ENCODE measurements at regions not wholly inside any gene's neighbourhood (a gene's known extent, or its start where the extent isn't known, plus 50 kb on each side); places are given as distances from the start of the nearest gene placed in this dataset.
"Not testable (repeated sequence)": the region's sequence is repeated elsewhere in the genome, so short reads cannot be mapped to it uniquely, and the experiment has no call there.

DNA sequence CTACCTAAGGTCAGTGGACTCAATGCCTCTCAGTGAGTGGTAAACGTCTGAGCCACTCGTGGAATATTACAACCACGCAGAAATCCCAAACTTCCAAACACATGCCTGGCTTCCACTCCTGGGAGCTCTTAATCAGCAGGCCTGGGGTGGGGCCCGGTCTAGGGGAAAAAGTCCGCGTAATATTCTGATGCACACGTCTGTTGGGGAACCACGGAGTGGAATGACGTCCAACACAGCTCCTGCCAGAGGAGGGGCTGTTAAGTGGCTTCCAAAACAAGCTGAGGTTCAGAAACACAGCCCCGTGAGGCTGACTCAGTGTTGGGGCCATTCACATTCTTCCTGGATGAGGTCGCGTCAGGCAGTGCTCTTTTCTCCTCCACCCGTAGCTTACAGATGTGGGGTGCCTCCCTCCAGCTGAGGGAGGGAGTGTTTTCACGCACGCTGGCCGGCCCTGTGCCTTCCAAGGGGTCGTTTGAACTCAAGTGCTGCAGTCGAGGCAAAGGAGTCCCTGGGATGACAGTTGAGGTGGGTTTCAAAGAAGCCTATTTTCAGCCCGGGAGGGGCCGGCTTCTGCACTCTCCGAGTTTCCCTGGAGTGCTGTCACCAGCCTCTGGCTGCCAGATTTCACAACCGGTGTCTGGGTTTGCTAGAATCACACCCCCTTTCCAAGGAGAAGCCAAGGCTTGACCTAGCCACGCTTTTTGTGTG lies 73.1 kb downstream of the ACKR3 start:
- Histone ChIP-seq H3K4me3 (ENCODE audit: low read depth in 1 of 2, low read length in 2 of 2) (peak overlapping the region in 1 of 2 donors; percentile 9), H3K9me3 (ENCODE audit: low read length) (no peaks in the 10 kb centered on the region), H3K27me3 (ENCODE audit: control insufficient read depth in 1 of 2, insufficient read depth in 2 of 2, low read length in 2 of 2) (no peaks in the 10 kb centered on the region), H3K4me1 (ENCODE audit: insufficient read depth, low read length) (peaks cover 19% of the 10 kb centered on the region), H3K9ac (ENCODE audit: low read length) (no peak overlapping the region), H3K27ac (ENCODE audit: low read depth, low read length) (peak overlapping the region; percentile 75), H3K36me3 (ENCODE audit: insufficient read depth, low read length) (no peaks in the 10 kb centered on the region)

DNA sequence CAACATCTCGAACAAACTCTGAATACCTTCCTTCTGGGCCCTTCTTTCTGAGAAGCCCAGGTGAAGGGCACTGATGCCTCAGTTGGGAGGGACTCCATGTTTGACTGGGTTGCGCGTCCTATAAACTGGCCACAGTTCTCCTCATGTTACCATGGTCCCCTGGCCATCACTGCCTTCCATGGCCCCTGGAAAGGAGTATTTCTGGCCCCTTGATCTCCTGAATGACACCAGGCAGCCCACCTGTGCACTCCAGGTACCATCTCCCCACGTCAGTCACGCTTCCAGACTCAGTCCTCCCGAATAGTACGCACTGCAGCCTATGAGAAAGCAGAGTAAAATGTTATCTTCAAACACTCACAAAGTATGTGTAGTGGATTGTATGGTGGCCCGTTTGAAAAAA lies 73.9 kb downstream of the ACKR3 start:
- Histone ChIP-seq H3K9me3 (ENCODE audit: low read length) (no peaks in the 10 kb centered on the region), H3K9ac (ENCODE audit: low read length) (no peak overlapping the region), H3K4me3 (ENCODE audit: low read depth in 1 of 2, low read length in 2 of 2) (peak overlapping the region in 1 of 2 donors; percentile 9), H3K4me1 (ENCODE audit: insufficient read depth, low read length) (peaks cover 19% of the 10 kb centered on the region), H3K27ac (ENCODE audit: low read depth, low read length) (peak overlapping the region; percentile 75), H3K27me3 (ENCODE audit: control insufficient read depth in 1 of 2, insufficient read depth in 2 of 2, low read length in 2 of 2) (no peaks in the 10 kb centered on the region), H3K36me3 (ENCODE audit: insufficient read depth, low read length) (no peaks in the 10 kb centered on the region)

DNA sequence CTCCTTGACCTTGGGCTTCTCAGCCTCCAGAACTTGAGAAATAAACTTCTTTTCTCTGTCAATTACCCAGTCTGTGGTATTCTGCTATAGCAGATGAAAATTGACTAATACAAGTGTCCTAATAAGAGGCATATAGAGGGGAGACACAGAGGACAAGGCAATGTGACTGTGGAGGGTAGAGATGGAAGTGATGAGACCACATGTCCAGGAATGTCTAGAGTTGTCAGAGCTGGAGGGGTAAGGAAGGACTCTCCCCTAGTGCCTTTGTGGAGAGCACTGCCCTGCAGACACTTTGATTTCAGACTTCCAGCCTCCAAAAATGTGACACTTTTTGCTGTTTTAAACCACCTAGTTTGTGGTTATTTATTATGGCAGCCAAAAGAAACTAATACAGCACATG lies 74.4 kb downstream of the ACKR3 start:
- no peaks in the 10 kb centered on the region for H3K9me3 ChIP-seq (ENCODE audit: low read length)
- H3K27me3 ChIP-seq (ENCODE audit: control insufficient read depth in 1 of 2, insufficient read depth in 2 of 2, low read length in 2 of 2) = no peaks in the 10 kb centered on the region
- no peaks in the 10 kb centered on the region for H3K36me3 ChIP-seq (ENCODE audit: insufficient read depth, low read length)
- H3K4me1 ChIP-seq (ENCODE audit: insufficient read depth, low read length) = peaks cover 19% of the 10 kb centered on the region
- no peak overlapping the region for H3K9ac ChIP-seq (ENCODE audit: low read length)
- no peak overlapping the region for H3K4me3 ChIP-seq (ENCODE audit: low read depth in 1 of 2, low read length in 2 of 2)
- no peak overlapping the region for H3K27ac ChIP-seq (ENCODE audit: low read depth, low read length)

DNA sequence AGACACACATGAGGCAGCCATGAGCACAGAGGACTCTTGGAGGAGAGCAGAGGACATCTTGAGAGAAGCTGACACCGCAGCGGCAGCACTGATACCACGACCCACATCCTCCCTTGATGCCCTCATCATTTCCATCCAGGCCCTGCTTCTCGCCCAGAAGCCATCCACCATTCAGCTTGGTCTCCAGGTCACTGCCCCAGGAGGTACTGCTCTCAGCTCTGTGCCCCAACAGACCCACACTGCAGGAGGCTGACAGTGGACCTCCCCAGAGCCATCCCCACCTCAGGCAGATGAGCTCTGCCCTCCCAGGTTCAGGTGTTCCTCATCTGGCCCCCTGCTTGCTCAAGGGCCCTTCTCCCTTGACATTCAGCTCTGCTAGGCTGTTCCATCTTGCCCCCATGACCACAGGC lies 74.9 kb downstream of the ACKR3 start:
- H3K27ac ChIP-seq (ENCODE audit: low read depth, low read length) = no peak overlapping the region
- no peaks in the 10 kb centered on the region for H3K36me3 ChIP-seq (ENCODE audit: insufficient read depth, low read length)
- no peaks in the 10 kb centered on the region for H3K9me3 ChIP-seq (ENCODE audit: low read length)
- H3K27me3 ChIP-seq (ENCODE audit: control insufficient read depth in 1 of 2, insufficient read depth in 2 of 2, low read length in 2 of 2) = no peaks in the 10 kb centered on the region
- H3K9ac ChIP-seq (ENCODE audit: low read length) = no peak overlapping the region
- no peak overlapping the region for H3K4me3 ChIP-seq (ENCODE audit: low read depth in 1 of 2, low read length in 2 of 2)
- H3K4me1 ChIP-seq (ENCODE audit: insufficient read depth, low read length) = peaks cover 19% of the 10 kb centered on the region

DNA sequence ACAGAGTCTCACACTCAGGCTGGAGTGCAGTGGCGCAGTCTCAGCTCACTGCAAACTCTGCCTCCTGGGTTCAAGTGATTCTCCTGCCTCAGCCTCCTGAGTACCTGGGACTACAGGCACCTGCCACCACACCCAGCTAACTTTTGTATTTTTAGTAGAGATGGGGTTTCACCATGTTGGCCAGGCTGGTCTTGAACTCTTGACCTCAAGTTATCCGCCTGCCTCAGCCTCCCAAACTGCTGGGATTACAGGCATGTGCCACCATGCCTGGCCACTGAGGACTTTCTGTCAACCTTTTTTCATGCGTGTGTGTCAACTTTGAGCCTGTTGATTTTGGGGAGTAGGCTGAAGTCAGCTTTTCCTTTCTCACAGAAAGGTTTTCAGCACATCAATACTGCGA lies 75.5 kb downstream of the ACKR3 start:
- H3K27ac ChIP-seq (ENCODE audit: low read depth, low read length); H3K9ac ChIP-seq (ENCODE audit: low read length); H3K4me3 ChIP-seq (ENCODE audit: low read depth in 1 of 2, low read length in 2 of 2); H3K27me3 ChIP-seq (ENCODE audit: control insufficient read depth in 1 of 2, insufficient read depth in 2 of 2, low read length in 2 of 2); H3K9me3 ChIP-seq (ENCODE audit: low read length); H3K36me3 ChIP-seq (ENCODE audit: insufficient read depth, low read length): not testable (repeated sequence)
- peaks cover 19% of the 10 kb centered on the region for H3K4me1 ChIP-seq (ENCODE audit: insufficient read depth, low read length)

DNA sequence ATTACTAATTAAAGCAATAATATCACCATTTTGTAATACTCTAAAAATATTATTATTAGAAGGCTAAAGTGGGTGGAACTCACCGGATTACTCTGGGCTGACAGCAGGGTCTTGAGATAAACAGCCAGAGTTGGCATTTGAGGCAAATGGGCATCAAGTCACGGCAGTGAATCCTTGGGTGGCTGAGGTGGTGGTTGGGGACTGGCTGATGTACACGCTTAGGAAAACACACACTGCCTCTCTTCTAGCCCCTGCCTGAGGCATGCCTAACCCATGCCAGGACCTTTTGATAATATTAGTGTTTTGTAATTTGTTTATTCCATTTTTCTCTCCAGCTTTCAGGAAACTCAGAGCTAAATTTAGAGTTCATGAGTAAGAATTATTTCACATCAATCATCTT lies 76.8 kb downstream of the ACKR3 start:
- Histone ChIP-seq H3K4me3 (ENCODE audit: low read depth in 1 of 2, low read length in 2 of 2) (no peak overlapping the region), H3K9ac (ENCODE audit: low read length) (no peak overlapping the region), H3K36me3 (ENCODE audit: insufficient read depth, low read length) (no peaks in the 10 kb centered on the region), H3K27me3 (ENCODE audit: control insufficient read depth in 1 of 2, insufficient read depth in 2 of 2, low read length in 2 of 2) (no peaks in the 10 kb centered on the region), H3K27ac (ENCODE audit: low read depth, low read length) (no peak overlapping the region), H3K4me1 (ENCODE audit: insufficient read depth, low read length) (peaks cover 19% of the 10 kb centered on the region), H3K9me3 (ENCODE audit: low read length) (no peaks in the 10 kb centered on the region)

DNA sequence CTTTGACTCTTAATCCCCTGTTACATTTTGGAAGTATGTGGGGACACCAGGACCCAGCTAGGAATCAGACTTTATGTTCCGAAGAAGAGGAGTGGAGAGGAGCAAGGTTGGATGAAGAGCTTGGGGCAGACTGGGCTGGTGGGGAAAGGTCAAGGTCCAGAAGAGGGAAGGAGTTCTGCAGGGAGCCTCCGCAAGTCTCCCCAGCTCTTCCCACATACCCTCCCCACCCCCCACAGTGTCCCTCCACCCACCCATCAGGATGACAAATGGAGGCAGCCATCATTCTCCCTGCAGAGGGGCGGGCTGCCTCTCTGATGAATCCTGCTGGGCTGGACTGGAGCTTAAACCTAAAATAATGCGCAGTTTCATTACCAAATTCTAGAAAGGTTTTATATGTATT lies 77.2 kb downstream of the ACKR3 start:
- H3K27ac ChIP-seq (ENCODE audit: low read depth, low read length) = no peak overlapping the region
- no peaks in the 10 kb centered on the region for H3K36me3 ChIP-seq (ENCODE audit: insufficient read depth, low read length)
- H3K27me3 ChIP-seq (ENCODE audit: control insufficient read depth in 1 of 2, insufficient read depth in 2 of 2, low read length in 2 of 2) = no peaks in the 10 kb centered on the region
- no peak overlapping the region for H3K4me3 ChIP-seq (ENCODE audit: low read depth in 1 of 2, low read length in 2 of 2)
- no peak overlapping the region for H3K9ac ChIP-seq (ENCODE audit: low read length)
- no peaks in the 10 kb centered on the region for H3K9me3 ChIP-seq (ENCODE audit: low read length)
- peaks cover 17% of the 10 kb centered on the region for H3K4me1 ChIP-seq (ENCODE audit: insufficient read depth, low read length)

DNA sequence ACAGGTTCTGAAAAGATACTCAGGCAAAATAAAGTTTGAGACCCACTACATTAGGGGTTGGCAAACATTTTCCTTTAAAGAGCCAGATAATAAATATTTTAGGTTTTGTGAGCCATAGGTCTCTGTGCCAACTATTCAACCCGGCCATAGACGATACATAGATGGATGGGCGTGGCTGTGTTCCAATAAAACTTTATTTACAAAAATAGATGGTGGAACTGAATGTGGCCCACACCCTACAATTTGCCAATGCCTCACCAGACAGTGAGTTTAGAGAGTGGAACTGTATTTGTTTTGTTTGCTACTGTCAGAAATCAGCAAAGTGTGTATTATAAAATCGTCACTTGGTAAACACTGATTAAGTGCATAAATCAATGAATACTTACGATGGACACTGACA lies 78.0 kb downstream of the ACKR3 start:
- no peak overlapping the region for H3K9ac ChIP-seq (ENCODE audit: low read length)
- no peaks in the 10 kb centered on the region for H3K36me3 ChIP-seq (ENCODE audit: insufficient read depth, low read length)
- no peaks in the 10 kb centered on the region for H3K9me3 ChIP-seq (ENCODE audit: low read length)
- peaks cover 10% of the 10 kb centered on the region for H3K4me1 ChIP-seq (ENCODE audit: insufficient read depth, low read length)
- no peaks in the 10 kb centered on the region for H3K27me3 ChIP-seq (ENCODE audit: control insufficient read depth in 1 of 2, insufficient read depth in 2 of 2, low read length in 2 of 2)
- no peak overlapping the region for H3K27ac ChIP-seq (ENCODE audit: low read depth, low read length)
- H3K4me3 ChIP-seq (ENCODE audit: low read depth in 1 of 2, low read length in 2 of 2) = no peak overlapping the region

DNA sequence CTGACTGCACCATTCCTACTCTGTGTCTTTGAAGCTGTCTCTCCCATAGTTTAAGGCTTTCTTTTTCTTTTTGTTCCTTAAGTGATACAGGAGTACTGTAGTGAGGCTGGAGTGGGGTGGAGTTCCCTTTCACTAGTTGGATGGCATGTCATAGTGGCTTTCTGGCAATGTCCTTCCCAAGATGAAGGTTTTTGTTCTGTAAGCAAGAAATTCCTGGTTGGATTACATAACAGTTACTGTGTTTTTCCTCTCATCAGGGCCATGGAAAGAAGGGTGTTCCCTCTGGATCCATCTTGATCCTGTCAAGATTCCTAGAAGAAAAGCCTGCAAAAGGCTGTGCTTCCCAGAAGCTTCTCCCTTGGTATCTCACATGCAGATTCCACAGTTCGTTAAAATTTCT lies 84.2 kb downstream of the ACKR3 start:
- Histone ChIP-seq H3K9ac (ENCODE audit: low read length) (no peak overlapping the region), H3K9me3 (ENCODE audit: low read length) (no peaks in the 10 kb centered on the region), H3K36me3 (ENCODE audit: insufficient read depth, low read length) (no peaks in the 10 kb centered on the region), H3K4me1 (ENCODE audit: insufficient read depth, low read length) (no peaks in the 10 kb centered on the region), H3K27me3 (ENCODE audit: control insufficient read depth in 1 of 2, insufficient read depth in 2 of 2, low read length in 2 of 2) (no peaks in the 10 kb centered on the region), H3K4me3 (ENCODE audit: low read depth in 1 of 2, low read length in 2 of 2) (no peak overlapping the region), H3K27ac (ENCODE audit: low read depth, low read length) (no peak overlapping the region)

DNA sequence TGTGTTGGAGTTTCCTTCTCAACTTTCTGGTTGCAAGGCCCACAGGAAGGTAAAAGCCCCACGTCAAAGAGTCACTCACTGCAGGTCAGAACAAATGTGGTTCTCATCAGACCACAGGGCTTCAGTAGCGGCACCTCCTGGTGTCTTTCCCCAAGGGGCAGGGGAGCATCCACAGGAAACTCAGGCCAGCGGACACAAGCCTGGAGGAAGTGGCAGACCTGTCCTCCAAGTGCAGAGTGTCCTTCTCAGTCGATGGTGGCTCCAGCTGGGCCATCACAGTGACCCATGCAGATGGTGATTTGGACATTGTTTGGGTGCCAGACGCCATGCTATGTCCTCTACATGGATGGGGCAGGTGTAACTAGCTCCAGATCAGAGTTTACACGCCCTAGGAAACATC lies 84.9 kb downstream of the ACKR3 start:
- no peak overlapping the region for H3K27ac ChIP-seq (ENCODE audit: low read depth, low read length)

DNA sequence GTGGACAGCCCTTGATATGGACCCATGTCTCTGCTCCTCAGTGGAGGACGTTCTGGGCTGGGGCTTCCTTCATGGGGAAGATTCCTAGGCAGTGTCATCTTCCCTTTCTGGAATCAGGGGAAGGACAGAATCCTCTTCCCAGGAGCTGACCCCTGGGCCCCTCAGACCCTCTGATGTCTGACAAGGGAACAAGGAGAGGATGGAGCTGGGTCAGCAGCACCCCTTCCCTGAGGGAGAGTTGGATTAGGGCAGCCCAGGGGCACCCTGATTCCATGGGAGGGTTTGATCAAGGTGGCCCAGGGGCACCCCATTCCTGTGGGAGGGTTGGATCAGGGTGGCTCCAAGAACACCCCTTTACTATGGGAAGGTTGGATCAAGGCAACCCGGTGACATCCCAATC lies 86.5 kb downstream of the ACKR3 start:
- H3K9ac ChIP-seq (ENCODE audit: low read length) = no peak overlapping the region
- H3K27ac ChIP-seq (ENCODE audit: low read depth, low read length) = no peak overlapping the region
- no peaks in the 10 kb centered on the region for H3K36me3 ChIP-seq (ENCODE audit: insufficient read depth, low read length)
- no peaks in the 10 kb centered on the region for H3K9me3 ChIP-seq (ENCODE audit: low read length)
- H3K4me3 ChIP-seq (ENCODE audit: low read depth in 1 of 2, low read length in 2 of 2) = no peak overlapping the region
- H3K27me3 ChIP-seq (ENCODE audit: control insufficient read depth in 1 of 2, insufficient read depth in 2 of 2, low read length in 2 of 2) = no peaks in the 10 kb centered on the region
- H3K4me1 ChIP-seq (ENCODE audit: insufficient read depth, low read length) = peaks cover 18% of the 10 kb centered on the region

More for the DNA sequence above, 84.9 kb downstream of the ACKR3 start:
- Histone ChIP-seq H3K4me3 (ENCODE audit: low read depth in 1 of 2, low read length in 2 of 2) (no peak overlapping the region), H3K9ac (ENCODE audit: low read length) (no peak overlapping the region), H3K4me1 (ENCODE audit: insufficient read depth, low read length) (peaks cover 6% of the 10 kb centered on the region), H3K36me3 (ENCODE audit: insufficient read depth, low read length) (no peaks in the 10 kb centered on the region), H3K27me3 (ENCODE audit: control insufficient read depth in 1 of 2, insufficient read depth in 2 of 2, low read length in 2 of 2) (no peaks in the 10 kb centered on the region), H3K9me3 (ENCODE audit: low read length) (no peaks in the 10 kb centered on the region)

DNA sequence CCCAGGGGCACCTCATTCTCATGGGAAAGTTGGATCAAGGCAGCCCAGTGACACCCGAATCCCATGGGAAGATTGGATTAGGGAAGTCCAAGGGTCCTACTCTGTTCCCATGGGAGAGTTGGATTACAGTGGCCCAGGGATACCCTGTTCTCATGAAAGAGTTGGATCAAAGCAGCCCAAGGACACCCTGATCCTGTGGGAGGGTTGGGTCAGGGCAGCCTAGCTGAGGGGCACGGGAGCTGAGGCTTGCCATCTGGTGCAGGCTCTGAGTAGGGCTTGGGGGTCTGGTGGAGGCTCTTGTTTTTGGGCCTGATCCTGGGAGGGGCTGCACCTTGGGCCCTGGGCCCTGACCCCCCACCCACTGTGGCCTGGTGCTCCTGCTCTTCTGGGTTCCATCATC lies 87.1 kb downstream of the ACKR3 start:
- peaks cover 24% of the 10 kb centered on the region for H3K4me1 ChIP-seq (ENCODE audit: insufficient read depth, low read length)
- H3K9me3 ChIP-seq (ENCODE audit: low read length) = no peaks in the 10 kb centered on the region
- H3K4me3 ChIP-seq (ENCODE audit: low read depth in 1 of 2, low read length in 2 of 2) = no peak overlapping the region
- H3K9ac ChIP-seq (ENCODE audit: low read length) = no peak overlapping the region
- H3K36me3 ChIP-seq (ENCODE audit: insufficient read depth, low read length) = no peaks in the 10 kb centered on the region
- no peaks in the 10 kb centered on the region for H3K27me3 ChIP-seq (ENCODE audit: control insufficient read depth in 1 of 2, insufficient read depth in 2 of 2, low read length in 2 of 2)
- H3K27ac ChIP-seq (ENCODE audit: low read depth, low read length) = no peak overlapping the region

Measured in muscle layer of colon (tissue), 2 donors.